WTC11 (cell line): ENCODE measurements at regions not wholly inside any gene's neighbourhood (a gene's known extent, or its start where the extent isn't known, plus 50 kb on each side); places are given as distances from the start of the nearest gene placed in this dataset.

ENCODE experiments used
- ATAC-seq: fragments of 200-7000 bp; cut with Tn5 transposase; 2 replicates; pipeline ENCODE4 v1.10.0; 2021; ENCODE audit warnings: mild to moderate bottlenecking, moderate library complexity
- CTCF ChIA-PET: fragments of 300-600 bp; sonication (Branson Sonifier 250); formaldehyde crosslinking; loops from one replicate; lab custom pipeline; 2021; ENCODE audit warnings: antibody characterized with exemption; lab: Charles Lee
- POLR2A ChIA-PET: fragments of 350-600 bp; sonication (Branson Sonifier 250); formaldehyde crosslinking; loops from one replicate; lab custom pipeline; 2021; ENCODE audit warnings: antibody characterized with exemption; lab: Charles Lee
- DNase-seq: peaks from one replicate; pipeline ENCODE4 v3.0.0; 2021; ENCODE audit warnings: low spot score
- H3K27ac Mint-ChIP-seq: 2 replicates; pipeline ENCODE4 v1.8.0; 2021; ENCODE audit warnings: mixed read lengths
- H3K27me3 Mint-ChIP-seq: 2 replicates; pipeline ENCODE4 v1.8.0; 2021; ENCODE audit warnings: low read depth, mild to moderate bottlenecking, moderate library complexity, mixed read lengths
- H3K36me3 Mint-ChIP-seq: 2 replicates; pipeline ENCODE4 v1.8.0; 2021; ENCODE audit warnings: mixed read lengths
- H3K4me1 Mint-ChIP-seq: 2 replicates; pipeline ENCODE4 v1.8.0; 2022; ENCODE audit warnings: mixed read lengths
- H3K4me3 Mint-ChIP-seq: 2 replicates; pipeline ENCODE4 v1.8.0; 2021; ENCODE audit warnings: mild to moderate bottlenecking, moderate library complexity, mixed read lengths
- H3K9me3 Mint-ChIP-seq: 2 replicates; pipeline ENCODE4 v1.8.0; 2021; ENCODE audit warnings: mixed read lengths
- ESRRA ChIP-seq: sonication (generic); formaldehyde crosslinking; IDR thresholded peaks from 2 replicates; pipeline ENCODE4 v1.8.1; 2022; ENCODE audit warnings: mild to moderate bottlenecking, missing genetic modification reagents, borderline replicate concordance
- OVOL2 ChIP-seq: fragments of 250-450 bp; sonication (Bioruptor Pico); IDR thresholded peaks from 2 replicates; pipeline ENCODE4 v1.9.0; 2021; ENCODE audit warnings: mild to moderate bottlenecking, borderline replicate concordance
- SOX15 ChIP-seq: fragments of 250-450 bp; sonication (Bioruptor Pico); IDR thresholded peaks from 2 replicates; pipeline ENCODE4 v1.9.0; 2021; ENCODE audit warnings: mild to moderate bottlenecking
- TCF7 ChIP-seq: sonication (generic); formaldehyde crosslinking; IDR thresholded peaks from 2 replicates; pipeline ENCODE4 v1.8.0; 2022; ENCODE audit warnings: mild to moderate bottlenecking, low read depth, missing genetic modification reagents, moderate library complexity
- ZNF317 ChIP-seq: sonication (generic); formaldehyde crosslinking; IDR thresholded peaks from 2 replicates; pipeline ENCODE4 v1.8.1; 2023; ENCODE audit warnings: low read depth, mild to moderate bottlenecking, moderate library complexity, missing genetic modification reagents, borderline replicate concordance
- TF ChIP-seq, protein P1 (sequence below): sonication (generic); formaldehyde crosslinking; IDR thresholded peaks from 2 replicates; pipeline ENCODE4 v1.8.1; 2022; ENCODE audit warnings: mild to moderate bottlenecking, moderate library complexity, missing genetic modification reagents
- TF ChIP-seq, protein P2 (sequence below): fragments of 200-600 bp; IDR thresholded peaks from 2 replicates; pipeline ENCODE4 v1.8.0; 2022; ENCODE audit warnings: antibody characterized with exemption
- TF ChIP-seq, protein P3 (sequence below): sonication (generic); formaldehyde crosslinking; IDR thresholded peaks from 2 replicates; pipeline ENCODE4 v1.8.1; 2023; ENCODE audit warnings: mild to moderate bottlenecking, missing genetic modification reagents, moderate library complexity
- TF ChIP-seq, protein P4 (sequence below): fragments of 250-450 bp; sonication (Bioruptor Pico); IDR thresholded peaks from 2 replicates; pipeline ENCODE4 v1.9.0; 2021; ENCODE audit warnings: mild to moderate bottlenecking
- TF ChIP-seq, protein P5 (sequence below): sonication (generic); formaldehyde crosslinking; IDR thresholded peaks from 2 replicates; pipeline ENCODE4 v1.8.0; 2022; ENCODE audit warnings: mild to moderate bottlenecking, missing genetic modification reagents
- TF ChIP-seq, protein P6 (sequence below): sonication (generic); formaldehyde crosslinking; IDR thresholded peaks from 2 replicates; pipeline ENCODE4 v1.8.1; 2022; ENCODE audit warnings: low read depth, missing genetic modification reagents, borderline replicate concordance
- TF ChIP-seq, protein P7 (sequence below): sonication (generic); formaldehyde crosslinking; conservative IDR thresholded peaks from 2 replicates; pipeline ENCODE4 v1.8.1; 2022; ENCODE audit warnings: mild to moderate bottlenecking, missing genetic modification reagents
- TF ChIP-seq, protein P8 (sequence below): sonication (generic); formaldehyde crosslinking; IDR thresholded peaks from 2 replicates; pipeline ENCODE4 v1.8.1; 2022; ENCODE audit warnings: missing genetic modification reagents, borderline replicate concordance

DNA sequence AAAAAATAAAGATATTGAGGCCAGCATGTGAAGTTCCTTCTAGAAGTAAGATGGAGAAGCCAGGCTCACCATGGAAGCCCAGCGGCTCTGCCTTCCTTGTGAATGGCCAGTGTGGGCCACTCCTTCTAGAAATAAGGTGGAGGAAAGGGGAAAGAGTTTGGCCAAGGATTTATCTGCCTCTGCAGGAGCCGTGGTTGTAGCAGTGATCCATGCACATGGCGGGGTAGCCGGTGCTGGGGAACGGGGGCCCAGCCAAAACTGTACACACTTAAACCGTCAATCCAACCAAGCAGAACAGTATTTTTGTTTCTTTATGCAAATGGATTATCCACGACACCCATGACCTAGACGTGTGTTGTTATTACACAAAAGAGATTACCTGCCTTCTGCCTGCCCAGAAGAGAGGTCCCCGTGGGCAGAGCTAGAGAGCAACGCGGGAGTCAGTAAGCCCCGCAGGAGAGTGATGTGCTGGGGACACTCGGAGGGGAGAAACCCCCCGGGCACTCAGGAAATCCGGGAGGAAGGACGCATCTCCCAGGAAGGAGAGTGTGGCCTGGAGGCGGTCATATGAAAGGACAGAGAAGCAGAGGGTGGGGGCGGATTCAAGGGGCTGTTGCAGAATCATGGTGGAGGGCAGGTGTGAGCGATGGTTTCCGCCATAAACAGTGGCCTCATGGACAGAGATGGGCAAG is 218.4 kb upstream of the PPP2R2D start (continued):
- no peak for TF ChIP-seq ZNF317 (CRISPR knock-in tag)
- no peak for TF ChIP-seq SOX15
- TF ChIP-seq, all 79 proteins: peak for 0

DNA sequence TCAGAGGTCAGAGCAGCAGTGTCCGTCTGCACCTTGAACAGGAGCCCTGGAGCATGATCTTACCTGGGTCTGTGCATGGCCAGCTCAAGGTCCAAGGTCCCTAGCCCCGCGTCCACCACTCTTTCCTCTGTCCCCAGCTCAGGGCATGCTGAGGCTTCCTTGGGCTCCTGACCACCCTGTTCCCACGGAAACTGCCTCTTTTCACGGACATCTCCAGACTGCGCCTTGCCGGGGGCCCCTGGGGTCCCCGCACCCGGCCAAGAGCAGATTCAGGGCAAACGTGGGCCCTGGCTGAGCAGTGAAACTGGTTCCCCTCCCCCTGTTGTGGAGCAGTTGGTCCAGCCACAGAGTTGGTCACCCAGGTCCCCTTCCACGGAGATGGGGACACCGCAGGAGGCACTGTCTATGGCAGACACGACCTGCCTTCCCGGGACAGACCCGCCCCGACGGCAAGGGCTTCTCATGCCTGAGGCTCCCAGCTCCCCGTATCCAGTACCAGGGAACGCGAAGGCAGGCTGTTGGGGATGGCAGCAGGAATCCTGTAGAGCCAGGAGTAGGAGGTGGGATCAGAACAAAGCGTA is 217.4 kb upstream of the PPP2R2D start:
- H3K36me3 Mint-ChIP-seq: no peaks in the 10 kb centered on the region
- POLR2A ChIA-PET: interaction anchor here (0.8 kb wide), 1 partner anchor 39 kb away, joined by 3 read pairs; no protein-coding TSS in a partner anchor
- H3K27me3 Mint-ChIP-seq: peaks cover 4% of the 10 kb centered on the region
- no peak for DNase-seq
- no peak overlapping the region for H3K4me3 Mint-ChIP-seq
- no peak for ATAC-seq
- no peaks in the 10 kb centered on the region for H3K9me3 Mint-ChIP-seq
- no peak overlapping the region for H3K27ac Mint-ChIP-seq
- CTCF ChIA-PET: no interaction called here
- H3K4me1 Mint-ChIP-seq: peaks cover 15% of the 10 kb centered on the region
- TF ChIP-seq ESRRA (no peak), TCF7 (CRISPR knock-in tag) (no peak), SOX15 (no peak), OVOL2 (CRISPR knock-in tag) (no peak)
- TF ChIP-seq, protein P1, sequence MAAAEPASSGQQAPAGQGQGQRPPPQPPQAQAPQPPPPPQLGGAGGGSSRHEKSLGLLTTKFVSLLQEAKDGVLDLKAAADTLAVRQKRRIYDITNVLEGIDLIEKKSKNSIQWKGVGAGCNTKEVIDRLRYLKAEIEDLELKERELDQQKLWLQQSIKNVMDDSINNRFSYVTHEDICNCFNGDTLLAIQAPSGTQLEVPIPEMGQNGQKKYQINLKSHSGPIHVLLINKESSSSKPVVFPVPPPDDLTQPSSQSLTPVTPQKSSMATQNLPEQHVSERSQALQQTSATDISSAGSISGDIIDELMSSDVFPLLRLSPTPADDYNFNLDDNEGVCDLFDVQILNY: no peak
- TF ChIP-seq, protein P2, sequence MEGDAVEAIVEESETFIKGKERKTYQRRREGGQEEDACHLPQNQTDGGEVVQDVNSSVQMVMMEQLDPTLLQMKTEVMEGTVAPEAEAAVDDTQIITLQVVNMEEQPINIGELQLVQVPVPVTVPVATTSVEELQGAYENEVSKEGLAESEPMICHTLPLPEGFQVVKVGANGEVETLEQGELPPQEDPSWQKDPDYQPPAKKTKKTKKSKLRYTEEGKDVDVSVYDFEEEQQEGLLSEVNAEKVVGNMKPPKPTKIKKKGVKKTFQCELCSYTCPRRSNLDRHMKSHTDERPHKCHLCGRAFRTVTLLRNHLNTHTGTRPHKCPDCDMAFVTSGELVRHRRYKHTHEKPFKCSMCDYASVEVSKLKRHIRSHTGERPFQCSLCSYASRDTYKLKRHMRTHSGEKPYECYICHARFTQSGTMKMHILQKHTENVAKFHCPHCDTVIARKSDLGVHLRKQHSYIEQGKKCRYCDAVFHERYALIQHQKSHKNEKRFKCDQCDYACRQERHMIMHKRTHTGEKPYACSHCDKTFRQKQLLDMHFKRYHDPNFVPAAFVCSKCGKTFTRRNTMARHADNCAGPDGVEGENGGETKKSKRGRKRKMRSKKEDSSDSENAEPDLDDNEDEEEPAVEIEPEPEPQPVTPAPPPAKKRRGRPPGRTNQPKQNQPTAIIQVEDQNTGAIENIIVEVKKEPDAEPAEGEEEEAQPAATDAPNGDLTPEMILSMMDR: no peak
- TF ChIP-seq, protein P3, sequence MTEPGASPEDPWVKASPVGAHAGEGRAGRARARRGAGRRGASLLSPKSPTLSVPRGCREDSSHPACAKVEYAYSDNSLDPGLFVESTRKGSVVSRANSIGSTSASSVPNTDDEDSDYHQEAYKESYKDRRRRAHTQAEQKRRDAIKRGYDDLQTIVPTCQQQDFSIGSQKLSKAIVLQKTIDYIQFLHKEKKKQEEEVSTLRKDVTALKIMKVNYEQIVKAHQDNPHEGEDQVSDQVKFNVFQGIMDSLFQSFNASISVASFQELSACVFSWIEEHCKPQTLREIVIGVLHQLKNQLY: no peak
- TF ChIP-seq, protein P4, sequence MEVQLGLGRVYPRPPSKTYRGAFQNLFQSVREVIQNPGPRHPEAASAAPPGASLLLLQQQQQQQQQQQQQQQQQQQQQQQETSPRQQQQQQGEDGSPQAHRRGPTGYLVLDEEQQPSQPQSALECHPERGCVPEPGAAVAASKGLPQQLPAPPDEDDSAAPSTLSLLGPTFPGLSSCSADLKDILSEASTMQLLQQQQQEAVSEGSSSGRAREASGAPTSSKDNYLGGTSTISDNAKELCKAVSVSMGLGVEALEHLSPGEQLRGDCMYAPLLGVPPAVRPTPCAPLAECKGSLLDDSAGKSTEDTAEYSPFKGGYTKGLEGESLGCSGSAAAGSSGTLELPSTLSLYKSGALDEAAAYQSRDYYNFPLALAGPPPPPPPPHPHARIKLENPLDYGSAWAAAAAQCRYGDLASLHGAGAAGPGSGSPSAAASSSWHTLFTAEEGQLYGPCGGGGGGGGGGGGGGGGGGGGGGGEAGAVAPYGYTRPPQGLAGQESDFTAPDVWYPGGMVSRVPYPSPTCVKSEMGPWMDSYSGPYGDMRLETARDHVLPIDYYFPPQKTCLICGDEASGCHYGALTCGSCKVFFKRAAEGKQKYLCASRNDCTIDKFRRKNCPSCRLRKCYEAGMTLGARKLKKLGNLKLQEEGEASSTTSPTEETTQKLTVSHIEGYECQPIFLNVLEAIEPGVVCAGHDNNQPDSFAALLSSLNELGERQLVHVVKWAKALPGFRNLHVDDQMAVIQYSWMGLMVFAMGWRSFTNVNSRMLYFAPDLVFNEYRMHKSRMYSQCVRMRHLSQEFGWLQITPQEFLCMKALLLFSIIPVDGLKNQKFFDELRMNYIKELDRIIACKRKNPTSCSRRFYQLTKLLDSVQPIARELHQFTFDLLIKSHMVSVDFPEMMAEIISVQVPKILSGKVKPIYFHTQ (CRISPR knock-in tag): no peak
- TF ChIP-seq, protein P5, sequence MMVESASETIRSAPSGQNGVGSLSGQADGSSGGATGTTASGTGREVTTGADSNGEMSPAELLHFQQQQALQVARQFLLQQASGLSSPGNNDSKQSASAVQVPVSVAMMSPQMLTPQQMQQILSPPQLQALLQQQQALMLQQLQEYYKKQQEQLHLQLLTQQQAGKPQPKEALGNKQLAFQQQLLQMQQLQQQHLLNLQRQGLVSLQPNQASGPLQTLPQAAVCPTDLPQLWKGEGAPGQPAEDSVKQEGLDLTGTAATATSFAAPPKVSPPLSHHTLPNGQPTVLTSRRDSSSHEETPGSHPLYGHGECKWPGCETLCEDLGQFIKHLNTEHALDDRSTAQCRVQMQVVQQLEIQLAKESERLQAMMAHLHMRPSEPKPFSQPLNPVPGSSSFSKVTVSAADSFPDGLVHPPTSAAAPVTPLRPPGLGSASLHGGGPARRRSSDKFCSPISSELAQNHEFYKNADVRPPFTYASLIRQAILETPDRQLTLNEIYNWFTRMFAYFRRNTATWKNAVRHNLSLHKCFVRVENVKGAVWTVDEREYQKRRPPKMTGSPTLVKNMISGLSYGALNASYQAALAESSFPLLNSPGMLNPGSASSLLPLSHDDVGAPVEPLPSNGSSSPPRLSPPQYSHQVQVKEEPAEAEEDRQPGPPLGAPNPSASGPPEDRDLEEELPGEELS (CRISPR knock-in tag): no peak
- TF ChIP-seq, protein P6, sequence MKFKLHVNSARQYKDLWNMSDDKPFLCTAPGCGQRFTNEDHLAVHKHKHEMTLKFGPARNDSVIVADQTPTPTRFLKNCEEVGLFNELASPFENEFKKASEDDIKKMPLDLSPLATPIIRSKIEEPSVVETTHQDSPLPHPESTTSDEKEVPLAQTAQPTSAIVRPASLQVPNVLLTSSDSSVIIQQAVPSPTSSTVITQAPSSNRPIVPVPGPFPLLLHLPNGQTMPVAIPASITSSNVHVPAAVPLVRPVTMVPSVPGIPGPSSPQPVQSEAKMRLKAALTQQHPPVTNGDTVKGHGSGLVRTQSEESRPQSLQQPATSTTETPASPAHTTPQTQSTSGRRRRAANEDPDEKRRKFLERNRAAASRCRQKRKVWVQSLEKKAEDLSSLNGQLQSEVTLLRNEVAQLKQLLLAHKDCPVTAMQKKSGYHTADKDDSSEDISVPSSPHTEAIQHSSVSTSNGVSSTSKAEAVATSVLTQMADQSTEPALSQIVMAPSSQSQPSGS (CRISPR knock-in tag): no peak
- TF ChIP-seq, protein P7, sequence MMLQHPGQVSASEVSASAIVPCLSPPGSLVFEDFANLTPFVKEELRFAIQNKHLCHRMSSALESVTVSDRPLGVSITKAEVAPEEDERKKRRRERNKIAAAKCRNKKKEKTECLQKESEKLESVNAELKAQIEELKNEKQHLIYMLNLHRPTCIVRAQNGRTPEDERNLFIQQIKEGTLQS: no peak
- TF ChIP-seq, protein P8, sequence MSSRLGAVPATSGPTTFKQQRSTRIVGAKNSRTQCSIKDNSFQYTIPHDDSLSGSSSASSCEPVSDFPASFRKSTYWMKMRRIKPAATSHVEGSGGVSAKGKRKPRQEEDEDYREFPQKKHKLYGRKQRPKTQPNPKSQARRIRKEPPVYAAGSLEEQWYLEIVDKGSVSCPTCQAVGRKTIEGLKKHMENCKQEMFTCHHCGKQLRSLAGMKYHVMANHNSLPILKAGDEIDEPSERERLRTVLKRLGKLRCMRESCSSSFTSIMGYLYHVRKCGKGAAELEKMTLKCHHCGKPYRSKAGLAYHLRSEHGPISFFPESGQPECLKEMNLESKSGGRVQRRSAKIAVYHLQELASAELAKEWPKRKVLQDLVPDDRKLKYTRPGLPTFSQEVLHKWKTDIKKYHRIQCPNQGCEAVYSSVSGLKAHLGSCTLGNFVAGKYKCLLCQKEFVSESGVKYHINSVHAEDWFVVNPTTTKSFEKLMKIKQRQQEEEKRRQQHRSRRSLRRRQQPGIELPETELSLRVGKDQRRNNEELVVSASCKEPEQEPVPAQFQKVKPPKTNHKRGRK (CRISPR knock-in tag): no peak
